NT2/D1 (cell line): ENCODE measurements at regions not wholly inside any gene's neighbourhood (a gene's known extent, or its start where the extent isn't known, plus 50 kb on each side); places are given as distances from the start of the nearest gene placed in this dataset.

Source experiments
- YY1 ChIP-seq: IDR thresholded peaks from 2 replicates; pipeline ENCODE4 v1.6.1; 2011; ENCODE audit not compliant: insufficient read length, insufficient read depth
- ZNF274 ChIP-seq: IDR thresholded peaks from 2 replicates; pipeline ENCODE4 v1.6.1; 2011; ENCODE audit warnings: mild to moderate bottlenecking, low read depth, low read length

- no peak for TF ChIP-seq YY1
- TF ChIP-seq ZNF274, result no peak
Observed at GRCh38 chr3:189099031-189099471, 72.7 kb upstream of the TPRG1 start.
